ENCODE measurements at regions not wholly inside any gene's neighbourhood (a gene's known extent, or its start where the extent isn't known, plus 50 kb on each side); places are given as distances from the start of the nearest gene placed in this dataset.

GRCh38 chr17:79393358-79394052, 217.3 kb downstream of the RBFOX3 start:
- DNase-seq, result peak; percentile 94

- no peak for DNase-seq
Observed at GRCh38 chr17:79392598-79392997, 218.3 kb downstream of the RBFOX3 start.

DNA sequence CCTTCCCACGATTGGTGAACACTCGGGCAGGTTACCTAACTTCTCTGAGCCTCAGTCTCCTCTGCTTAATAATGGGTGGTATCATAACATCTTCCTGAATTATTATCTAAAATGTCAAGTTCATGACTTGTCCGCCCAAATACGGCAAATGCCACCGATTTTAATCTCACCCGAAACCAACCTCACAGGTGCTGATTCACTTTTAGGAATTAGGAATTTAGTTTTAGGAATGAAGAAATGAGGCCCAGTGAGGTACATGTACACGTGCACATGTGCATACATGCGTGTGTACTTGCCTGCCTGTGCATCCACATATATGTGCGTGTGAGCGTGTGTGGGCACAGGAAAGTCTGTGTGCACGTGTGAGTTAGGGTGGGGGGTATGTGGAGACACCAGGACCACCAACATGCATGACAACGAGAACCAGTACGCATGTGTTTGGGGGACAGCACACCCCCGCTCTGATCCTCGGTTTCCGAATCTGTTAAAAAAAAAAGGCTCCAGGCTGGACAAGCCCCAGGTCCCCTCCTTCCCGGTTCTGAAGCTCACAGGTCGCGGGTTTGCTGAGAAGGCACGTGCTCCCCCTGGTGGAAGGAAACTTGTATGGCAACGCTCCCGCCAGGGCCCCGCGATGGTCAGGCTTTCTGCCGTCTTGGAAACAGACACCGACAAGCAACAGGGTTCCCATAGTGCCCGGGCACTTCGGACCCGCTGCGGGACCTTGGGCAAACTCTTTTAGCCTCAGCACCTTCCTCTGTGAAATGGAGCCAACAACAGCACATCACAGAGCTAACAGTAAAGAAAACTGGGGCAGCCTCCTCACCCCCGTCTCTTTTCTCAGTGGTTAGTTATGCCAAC, 219.2 kb downstream of the RBFOX3 start:
- peak; percentile 93 for DNase-seq

DNA sequence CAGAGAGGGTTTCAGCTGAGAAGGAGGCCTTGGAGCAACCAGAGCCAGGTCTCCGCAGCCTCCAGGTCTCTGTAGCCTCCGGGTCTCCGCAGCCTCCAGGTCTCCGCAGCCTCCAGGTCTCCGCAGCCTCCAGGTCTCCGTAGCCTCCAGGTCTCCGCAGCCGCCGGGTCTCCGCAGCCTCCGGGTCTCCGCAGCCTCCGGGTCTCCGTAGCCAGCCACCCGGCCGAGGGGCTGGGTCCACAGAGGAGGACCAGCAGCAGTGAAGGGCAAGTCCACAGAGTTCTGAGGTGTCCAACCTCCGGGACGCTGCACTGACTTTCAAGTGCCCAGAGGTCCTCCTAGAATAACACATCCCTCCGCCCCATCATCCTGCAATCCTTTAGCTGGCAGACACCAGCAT, 221.0 kb downstream of the RBFOX3 start:
- no peak for DNase-seq

DNA sequence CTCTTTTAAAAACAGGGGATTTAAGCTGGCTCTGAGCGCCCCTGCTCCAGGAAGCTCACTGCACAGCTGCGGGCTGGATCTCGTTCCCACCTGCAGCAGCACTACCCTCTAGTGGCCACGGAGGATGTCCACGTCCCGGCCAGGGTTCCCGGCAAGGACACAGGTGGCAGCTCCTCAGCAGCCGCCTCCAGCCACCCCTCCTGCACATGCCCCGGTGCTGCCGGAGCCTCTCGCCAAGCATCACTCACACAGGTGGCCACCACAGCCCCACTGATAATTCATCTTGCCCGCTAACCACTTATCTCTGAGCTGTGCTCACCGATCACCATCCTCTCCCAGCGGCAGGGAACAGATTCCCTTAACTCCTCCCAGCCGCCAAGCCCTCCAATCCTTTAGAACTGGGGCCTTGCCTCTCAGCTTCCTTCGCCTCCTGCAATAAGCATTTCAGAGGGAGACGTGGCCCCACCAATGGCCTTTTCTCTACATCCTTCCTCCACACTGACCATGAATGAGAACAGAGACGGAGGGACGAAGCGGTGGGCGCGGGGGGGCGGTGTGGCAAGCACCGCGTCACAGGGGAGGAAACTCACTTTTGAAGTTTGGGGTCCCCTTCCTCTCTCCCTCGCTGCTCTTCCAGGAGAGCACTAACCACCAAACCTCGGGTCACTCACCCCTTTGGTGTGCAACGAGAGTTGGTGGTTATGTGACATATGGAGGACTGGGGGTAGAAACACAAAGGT, 222.1 kb downstream of the RBFOX3 start:
- peak; percentile 83 for DNase-seq

GRCh38 chr17:79387783-79388182, 223.1 kb downstream of the RBFOX3 start:
- no peak for DNase-seq

GRCh38 chr17:79385962-79386563, 224.8 kb downstream of the RBFOX3 start:
- no peak for DNase-seq

DNA sequence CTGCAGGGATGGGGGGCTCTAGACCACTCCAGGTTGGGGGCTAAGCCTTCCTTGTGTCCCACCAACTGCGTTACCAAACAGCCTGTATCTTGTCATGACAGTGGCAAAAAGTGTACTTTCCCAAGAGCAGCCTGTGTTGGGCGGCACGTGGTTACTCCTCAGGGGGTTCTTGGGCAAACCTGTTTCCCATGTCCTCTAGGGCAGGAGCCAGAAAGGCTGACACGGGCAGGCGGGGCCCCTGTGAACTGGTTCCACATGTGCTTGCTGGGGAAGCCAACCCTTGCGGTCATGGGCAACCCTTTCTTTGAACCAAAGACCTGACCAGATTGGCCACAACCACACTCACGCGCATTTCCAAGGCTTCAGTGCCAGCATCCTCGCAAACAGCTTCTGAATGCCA, 228.5 kb downstream of the RBFOX3 start:
- DNase-seq, result no peak

DNA sequence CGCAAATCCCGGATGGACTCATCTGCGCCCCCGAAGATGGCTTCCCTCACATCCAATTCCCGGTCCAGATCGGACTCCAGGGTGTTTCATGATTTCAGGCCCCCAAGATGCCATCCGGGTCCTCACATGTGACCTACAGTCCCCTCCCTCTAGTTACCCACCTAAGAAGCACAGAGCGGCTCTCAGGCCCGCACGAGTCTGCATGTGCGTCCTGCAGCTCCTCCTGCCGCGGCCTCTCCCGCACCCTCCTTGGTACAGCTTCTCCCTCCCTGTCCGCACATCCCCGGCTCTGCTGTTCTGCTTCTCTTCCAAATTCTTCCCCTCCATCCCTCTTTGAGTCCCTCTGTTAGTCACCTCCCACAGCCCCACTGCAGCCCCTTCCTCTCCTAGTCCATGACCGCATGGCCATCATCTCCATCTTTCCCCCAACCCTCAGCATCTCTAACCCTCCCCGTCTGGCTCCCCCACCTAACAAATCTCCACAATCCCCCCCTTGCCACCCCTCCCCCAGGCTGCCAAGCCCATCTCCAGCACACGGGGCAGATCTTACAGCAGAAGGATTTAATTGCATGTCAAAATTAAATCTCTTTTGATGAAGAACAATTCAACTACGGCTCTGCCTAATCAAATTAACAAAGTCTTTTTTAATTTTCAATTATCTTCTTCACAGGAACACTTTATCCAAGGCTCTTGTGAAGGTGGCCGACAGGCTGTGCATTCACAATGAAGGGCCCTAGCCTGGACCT, 231.0 kb downstream of the RBFOX3 start:
- no peak for DNase-seq

DNA sequence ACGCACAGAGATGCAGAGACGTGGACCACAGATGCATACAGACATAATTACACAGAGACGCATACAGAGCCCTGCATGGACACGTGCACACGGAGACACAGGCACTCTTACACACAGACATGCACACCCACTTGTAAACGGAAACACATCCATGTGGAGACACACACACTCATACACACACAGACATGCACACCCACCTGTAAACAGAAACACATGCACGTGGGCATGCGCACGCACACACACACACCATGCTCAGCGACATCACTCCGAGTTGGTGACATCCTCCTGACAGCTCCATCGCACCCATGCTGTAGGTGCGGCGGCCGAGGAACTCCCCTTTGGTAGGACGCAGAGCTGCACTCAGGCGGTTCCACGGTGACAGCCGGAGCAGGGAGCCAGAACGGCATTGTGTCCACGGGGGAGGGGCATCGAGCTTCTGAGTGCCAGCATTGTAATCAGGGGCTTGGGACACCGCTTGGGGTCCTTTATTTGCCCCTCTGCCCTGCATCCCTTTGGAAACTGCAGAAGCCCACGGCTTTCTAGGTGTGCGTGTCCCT, 233.5 kb downstream of the RBFOX3 start:
- DNase-seq, result no peak

DNA sequence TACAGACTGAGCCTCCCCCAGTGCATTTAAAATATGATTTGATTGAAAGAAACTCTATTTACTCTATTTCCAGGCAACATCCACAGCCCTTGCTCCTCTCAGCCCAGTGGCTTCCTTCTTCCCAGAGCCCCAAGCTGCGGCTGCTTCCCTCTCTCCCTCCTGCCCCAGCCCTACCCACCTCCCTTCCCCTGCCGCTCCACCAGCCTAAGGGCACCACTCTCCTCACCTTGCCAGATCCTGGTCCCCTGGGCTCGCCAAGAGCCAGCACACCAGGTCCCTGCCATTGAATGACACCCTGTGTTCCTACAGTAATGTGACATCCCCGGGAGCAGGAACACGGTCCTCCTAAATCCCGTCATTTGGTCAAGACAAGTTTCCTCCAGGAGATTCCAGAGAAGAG, 236.0 kb downstream of the RBFOX3 start:
- no peak for DNase-seq

GRCh38 chr17:79374087-79374689, 236.7 kb downstream of the RBFOX3 start:
- DNase-seq, result no peak

DNA sequence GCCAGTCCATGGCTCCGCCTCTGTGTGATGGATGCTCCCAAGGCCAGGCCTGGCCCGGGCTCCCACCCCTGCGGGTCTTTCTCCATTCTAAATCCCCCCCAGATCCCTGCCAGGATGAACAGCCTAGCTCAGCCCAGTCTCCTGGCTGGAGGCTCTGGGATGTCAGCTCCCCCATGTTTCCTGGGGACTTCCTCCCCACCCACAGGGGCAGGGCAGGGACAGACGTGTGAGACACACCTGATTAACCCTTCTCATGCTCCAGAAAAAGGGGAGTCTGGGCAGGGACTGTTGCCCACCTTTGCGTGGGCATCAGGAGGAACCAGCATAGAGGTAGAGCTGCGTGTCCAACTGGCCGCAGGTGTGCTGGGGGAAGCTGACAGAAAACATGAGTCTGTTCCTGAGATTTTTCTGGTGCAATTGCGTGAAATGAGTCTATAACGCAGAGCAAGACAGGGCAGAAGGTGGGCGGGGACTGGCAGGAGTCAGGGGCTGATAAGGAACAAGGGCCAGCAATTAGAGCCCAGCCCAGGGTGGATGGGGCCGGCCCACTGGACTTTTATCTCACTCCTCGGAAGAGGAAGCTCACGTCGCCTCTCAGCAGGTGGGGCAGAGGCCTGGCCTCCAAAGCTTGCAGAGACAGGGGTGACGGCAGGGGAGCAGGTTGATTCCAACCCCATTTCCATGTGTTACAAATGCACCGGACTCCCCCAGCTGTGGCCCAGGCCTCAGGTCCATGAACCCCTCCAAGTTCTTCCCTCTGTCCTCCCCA, 238.2 kb downstream of the RBFOX3 start:
- no peak for DNase-seq

GRCh38 chr17:79371984-79372383, 238.9 kb downstream of the RBFOX3 start:
- no peak for DNase-seq

DNA sequence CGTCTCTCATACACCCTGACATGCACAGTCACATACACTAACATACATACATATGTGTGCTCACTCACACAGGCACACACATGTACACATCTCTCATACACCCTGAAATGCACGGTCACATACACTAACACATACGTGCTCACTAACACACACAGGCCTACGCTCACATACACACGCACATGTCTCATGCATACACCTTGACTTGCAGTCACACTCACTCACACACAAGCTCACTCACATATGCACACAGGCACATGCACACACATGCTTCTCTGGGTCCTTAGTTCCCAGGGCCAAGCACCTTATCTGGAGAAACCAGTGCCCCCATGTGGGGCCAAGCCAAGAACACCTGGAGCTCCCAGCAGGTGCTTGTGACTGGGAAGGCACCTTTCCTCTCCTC, 240.3 kb downstream of the RBFOX3 start:
- no peak for DNase-seq

DNA sequence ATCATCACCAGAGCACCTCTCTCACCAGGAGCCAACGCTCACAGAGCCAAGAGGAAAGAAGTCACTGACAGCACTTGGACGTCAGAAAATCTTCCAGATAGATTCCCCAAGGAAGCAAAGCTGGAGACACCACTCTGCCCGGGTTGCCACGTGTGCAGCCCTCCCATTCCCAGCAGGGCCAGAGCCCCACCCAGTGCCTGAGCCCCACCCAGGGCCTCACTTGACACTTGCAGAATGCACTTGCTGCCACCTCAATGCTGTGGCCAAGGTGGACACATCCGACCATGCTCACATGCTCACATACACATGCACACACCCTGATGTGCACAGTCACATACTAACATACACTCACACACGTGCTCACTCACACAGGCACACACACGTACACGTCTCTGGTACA, 240.7 kb downstream of the RBFOX3 start:
- DNase-seq, result no peak

- DNase-seq, result no peak
Observed at GRCh38 chr17:79369532-79369931, 241.3 kb downstream of the RBFOX3 start.

GRCh38 chr17:79369001-79369400, 241.8 kb downstream of the RBFOX3 start:
- no peak for DNase-seq

- no peak for DNase-seq
Observed at GRCh38 chr17:79368521-79368920, 242.3 kb downstream of the RBFOX3 start.

DNA sequence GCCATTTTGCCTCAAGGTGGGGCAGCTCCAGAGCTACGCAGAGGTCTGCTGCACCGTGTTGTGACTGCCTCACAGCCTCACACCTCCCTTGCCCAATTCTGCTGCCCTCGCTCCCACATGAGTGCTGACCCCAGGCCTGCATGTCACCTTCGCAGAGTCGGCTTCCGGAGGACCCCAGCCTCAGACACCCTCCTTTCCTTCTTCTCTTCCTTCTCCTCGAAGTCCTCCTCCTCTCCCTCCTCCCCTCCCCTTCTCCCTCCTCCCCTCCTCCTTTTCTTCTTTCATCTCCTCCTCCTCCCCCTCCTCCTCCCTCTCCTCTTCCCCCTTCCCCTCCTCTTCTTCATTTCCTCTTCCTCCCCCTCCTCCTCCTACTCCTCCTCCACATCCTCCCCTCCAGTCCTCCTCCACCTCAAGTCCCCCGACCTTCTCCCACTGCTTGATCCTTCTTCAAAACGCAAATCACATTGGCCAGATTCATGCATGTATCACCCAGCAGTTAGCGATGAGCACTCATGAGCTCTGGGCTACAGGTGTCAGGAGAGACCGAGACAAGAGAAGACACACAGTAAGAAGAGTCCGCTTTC, 243.8 kb downstream of the RBFOX3 start:
- no peak for DNase-seq
